NOMO-1 (cell line): ENCODE measurements at regions not wholly inside any gene's neighbourhood (a gene's known extent, or its start where the extent isn't known, plus 50 kb on each side); places are given as distances from the start of the nearest gene placed in this dataset.

Experiments
- DNase-seq, 2 experiments: peaks; one replicate each; lab custom pipeline; 2025; ENCODE audit not compliant: unreplicated experiment in 2 of 2; lab: John Stamatoyannopoulos, UW

- no peak for DNase-seq
Measured at GRCh38 chr5:8048920-8049319, 180.0 kb downstream of the MTRR start.

- no peak for DNase-seq
Measured at GRCh38 chr5:8050616-8051175, 181.7 kb downstream of the MTRR start.

- no peak for DNase-seq
Measured at GRCh38 chr5:8053270-8053669, 184.3 kb downstream of the MTRR start.

- no peak for DNase-seq
Measured at GRCh38 chr5:8057769-8058168, 188.8 kb downstream of the MTRR start.

GRCh38 chr5:8058616-8059190, 189.8 kb downstream of the MTRR start:
- DNase-seq = no peak

GRCh38 chr5:8059337-8059736, 190.4 kb downstream of the MTRR start:
- no peak for DNase-seq

GRCh38 chr5:8060235-8060952, 191.4 kb downstream of the MTRR start:
- DNase-seq = peak in 1 of 2 experiments; percentile 11

GRCh38 chr5:8060953-8061429, 192.0 kb downstream of the MTRR start:
- DNase-seq = no peak

GRCh38 chr5:8062521-8062920, 193.6 kb downstream of the MTRR start:
- DNase-seq = no peak

- DNase-seq = no peak
Measured at GRCh38 chr5:8068078-8068477, 199.1 kb downstream of the MTRR start.

GRCh38 chr5:8070138-8070537, 201.2 kb downstream of the MTRR start:
- DNase-seq = no peak

- no peak for DNase-seq
Measured at GRCh38 chr5:8079056-8079455, 210.1 kb downstream of the MTRR start.

GRCh38 chr5:8081179-8081578, 212.2 kb downstream of the MTRR start:
- no peak for DNase-seq

GRCh38 chr5:8093669-8094068, 224.7 kb downstream of the MTRR start:
- no peak for DNase-seq

GRCh38 chr5:8094304-8094703, 225.4 kb downstream of the MTRR start:
- DNase-seq = no peak

GRCh38 chr5:8097146-8097545, 228.2 kb downstream of the MTRR start:
- DNase-seq = no peak

GRCh38 chr5:8098081-8098480, 229.1 kb downstream of the MTRR start:
- no peak for DNase-seq

- no peak for DNase-seq
Measured at GRCh38 chr5:8102714-8103113, 233.8 kb downstream of the MTRR start.

- DNase-seq = no peak
Measured at GRCh38 chr5:8114597-8115266, 245.8 kb downstream of the MTRR start.

GRCh38 chr5:8123559-8123958, 254.6 kb downstream of the MTRR start:
- DNase-seq = no peak

GRCh38 chr5:8134609-8135008, 265.7 kb downstream of the MTRR start:
- DNase-seq = no peak

GRCh38 chr5:8135742-8136141, 266.8 kb downstream of the MTRR start:
- DNase-seq = no peak
